Mesendoderm (in vitro differentiated cells): ENCODE measurements at regions not wholly inside any gene's neighbourhood (a gene's known extent, or its start where the extent isn't known, plus 50 kb on each side); places are given as distances from the start of the nearest gene placed in this dataset.
A peak's percentile ranks its signal among the peaks of the same experiment; 100 is the strongest.

Source experiments
- DNase-seq: peaks from one replicate; pipeline ENCODE4 v3.0.0; 2013
- H2AK5ac ChIP-seq: 2 replicates; pipeline ENCODE4 v1.6.1; 2013; ENCODE audit warnings: low read length, inconsistent platforms
- H2BK120ac ChIP-seq: 2 replicates; pipeline ENCODE4 v1.6.1; 2013; ENCODE audit warnings: low read depth, mild to moderate bottlenecking, low read length, moderate library complexity, mixed read lengths
- H2BK15ac ChIP-seq: replicated peaks from 2 replicates; pipeline ENCODE4 v1.6.1; 2013; ENCODE audit warnings: low read depth, mild to moderate bottlenecking, moderate library complexity
- H2BK5ac ChIP-seq: 2 replicates; pipeline ENCODE4 v1.6.1; 2013; ENCODE audit warnings: low read length, inconsistent platforms
- H3K18ac ChIP-seq: 2 replicates; pipeline ENCODE4 v1.6.1; 2013; ENCODE audit warnings: mild to moderate bottlenecking, low read length, mixed read lengths
- H3K23ac ChIP-seq: one replicate; pipeline ENCODE4 v1.6.1; 2013; ENCODE audit warnings: low read length
- H3K27ac ChIP-seq: 2 replicates; pipeline ENCODE4 v1.5.1; 2013; ENCODE audit warnings: low read depth, mild to moderate bottlenecking, inconsistent platforms, low read length, moderate library complexity
- H3K27me3 ChIP-seq: 2 replicates; pipeline ENCODE4 v1.6.1; 2013; ENCODE audit warnings: low read length, control low read depth, mild to moderate bottlenecking, inconsistent platforms; ENCODE audit not compliant: insufficient read depth, poor library complexity
- H3K36me3 ChIP-seq: 2 replicates; pipeline ENCODE4 v1.6.1; 2013; ENCODE audit warnings: low read length, inconsistent platforms; ENCODE audit not compliant: control insufficient read depth, insufficient read depth
- H3K4ac ChIP-seq: one replicate; pipeline ENCODE4 v1.6.1; 2013; ENCODE audit warnings: low read depth, mild to moderate bottlenecking, low read length, moderate library complexity
- H3K4me1 ChIP-seq: 2 replicates; pipeline ENCODE4 v1.6.1; 2013; ENCODE audit warnings: low read depth, low read length, inconsistent platforms; ENCODE audit not compliant: control insufficient read depth
- H3K4me2 ChIP-seq: 2 replicates; pipeline ENCODE4 v1.6.1; 2013; ENCODE audit warnings: low read length
- H3K4me3 ChIP-seq: 2 replicates; pipeline ENCODE4 v1.5.1; 2013; ENCODE audit warnings: mild to moderate bottlenecking, low read length
- H3K56ac ChIP-seq: one replicate; pipeline ENCODE4 v1.6.1; 2013; ENCODE audit warnings: low read length
- H3K79me1 ChIP-seq: 2 replicates; pipeline ENCODE4 v1.6.1; 2013; ENCODE audit warnings: low read length, inconsistent platforms
- H3K79me2 ChIP-seq: 2 replicates; pipeline ENCODE4 v1.6.1; 2013; ENCODE audit warnings: mild to moderate bottlenecking, low read length; ENCODE audit not compliant: control insufficient read depth, insufficient read depth
- H3K9ac ChIP-seq: 2 replicates; pipeline ENCODE4 v1.6.1; 2013; ENCODE audit warnings: low read length, inconsistent platforms
- H4K5ac ChIP-seq: one replicate; pipeline ENCODE4 v1.6.1; 2013; ENCODE audit warnings: low read length
- H4K8ac ChIP-seq: one replicate; pipeline ENCODE4 v1.6.1; 2013; ENCODE audit warnings: low read depth, mild to moderate bottlenecking, control low read depth, low read length, moderate library complexity
- WGBS: extraction: QIAGEN DNeasy Blood & Tissue Kit; methylation state at CpG from one replicate; pipeline ENCODE4 v1.1.7; 2013; ENCODE audit warnings: low lambda C conversion rate, missing lambda C conversion rate; ENCODE audit not compliant: insufficient coverage; ENCODE audit errors: extremely low coverage; 5-methylcytosine and 5-hydroxymethylcytosine counted together

- no peaks in the 10 kb centered on the region for H3K79me1 ChIP-seq
- no peak overlapping the region for H2BK120ac ChIP-seq
- H2AK5ac ChIP-seq, result no peak overlapping the region
- WGBS, result no CpG with 5 or more reads among the region's 3 CpGs
- no peak overlapping the region for H3K18ac ChIP-seq
- no peaks in the 10 kb centered on the region for H3K27me3 ChIP-seq
- no peak overlapping the region for H2BK15ac ChIP-seq
- no peak for DNase-seq
- no peak overlapping the region for H3K4me3 ChIP-seq
- no peak overlapping the region for H3K4ac ChIP-seq
- no peak overlapping the region for H4K5ac ChIP-seq
- H3K79me2 ChIP-seq, result no peaks in the 10 kb centered on the region
- H3K36me3 ChIP-seq, result no peaks in the 10 kb centered on the region
- H3K27ac ChIP-seq, result no peak overlapping the region
- no peaks in the 10 kb centered on the region for H3K4me1 ChIP-seq
- H3K56ac ChIP-seq, result no peak overlapping the region
- H3K9ac ChIP-seq, result no peak overlapping the region
- H3K23ac ChIP-seq, result no peak overlapping the region
- H3K4me2 ChIP-seq, result no peak overlapping the region
- no peak overlapping the region for H2BK5ac ChIP-seq
- no peak overlapping the region for H4K8ac ChIP-seq
Observed at GRCh38 chr12:58651850-58652249, 268.5 kb downstream of the LRIG3 start.

GRCh38 chr12:58654021-58654420 is 266.3 kb downstream of the LRIG3 start:
- Histone ChIP-seq H3K79me1 (no peaks in the 10 kb centered on the region), H2BK120ac (no peak overlapping the region), H3K4me1 (no peaks in the 10 kb centered on the region), H3K4me3 (no peak overlapping the region), H3K4me2 (no peak overlapping the region), H3K27ac (no peak overlapping the region), H3K4ac (no peak overlapping the region), H3K36me3 (no peaks in the 10 kb centered on the region), H2AK5ac (no peak overlapping the region), H3K18ac (no peak overlapping the region), H2BK15ac (no peak overlapping the region), H3K23ac (no peak overlapping the region), H3K9ac (no peak overlapping the region), H3K27me3 (no peaks in the 10 kb centered on the region), H3K79me2 (no peaks in the 10 kb centered on the region), H3K56ac (no peak overlapping the region), H4K8ac (no peak overlapping the region), H2BK5ac (no peak overlapping the region), H4K5ac (no peak overlapping the region)
- DNase-seq, result no peak
- WGBS, result no CpG with 5 or more reads among the region's 2 CpGs

- Histone ChIP-seq H3K4me2 (no peak overlapping the region), H3K18ac (no peak overlapping the region), H3K79me1 (no peaks in the 10 kb centered on the region), H3K4me1 (no peaks in the 10 kb centered on the region), H3K23ac (no peak overlapping the region), H3K36me3 (no peaks in the 10 kb centered on the region), H2BK5ac (no peak overlapping the region), H3K27ac (no peak overlapping the region), H3K79me2 (no peaks in the 10 kb centered on the region), H3K9ac (no peak overlapping the region), H3K56ac (no peak overlapping the region), H3K4ac (no peak overlapping the region), H2BK120ac (no peak overlapping the region), H4K8ac (no peak overlapping the region), H2AK5ac (no peak overlapping the region), H2BK15ac (no peak overlapping the region), H3K27me3 (no peaks in the 10 kb centered on the region), H3K4me3 (no peak overlapping the region), H4K5ac (no peak overlapping the region)
- WGBS, result no CpG with 5 or more reads among the region's 6 CpGs
- no peak for DNase-seq
Observed at GRCh38 chr12:58655375-58655774, 264.9 kb downstream of the LRIG3 start.

- H2BK5ac ChIP-seq, result no peak overlapping the region
- no CpG with 5 or more reads among the region's 3 CpGs for WGBS
Observed at GRCh38 chr12:58656254-58657009, 263.9 kb downstream of the LRIG3 start.

GRCh38 chr12:58657190-58657589 is 263.1 kb downstream of the LRIG3 start:
- Histone ChIP-seq H3K27me3 (no peaks in the 10 kb centered on the region), H3K56ac (no peak overlapping the region), H3K4me3 (no peak overlapping the region), H4K8ac (no peak overlapping the region), H3K79me1 (no peaks in the 10 kb centered on the region), H3K18ac (no peak overlapping the region), H3K4me2 (no peak overlapping the region), H3K23ac (no peak overlapping the region), H3K27ac (no peak overlapping the region), H3K9ac (no peak overlapping the region), H4K5ac (no peak overlapping the region), H3K79me2 (no peaks in the 10 kb centered on the region), H2BK120ac (no peak overlapping the region), H3K36me3 (no peaks in the 10 kb centered on the region), H3K4ac (no peak overlapping the region), H2BK15ac (no peak overlapping the region), H2BK5ac (no peak overlapping the region), H2AK5ac (no peak overlapping the region), H3K4me1 (no peaks in the 10 kb centered on the region)
- WGBS, result no CpG with 5 or more reads among the region's 1 CpG
- DNase-seq, result no peak

More at GRCh38 chr12:58656254-58657009, 263.9 kb downstream of the LRIG3 start:
- Histone ChIP-seq H3K4me2 (no peak overlapping the region), H3K4ac (no peak overlapping the region), H3K23ac (no peak overlapping the region), H3K36me3 (no peaks in the 10 kb centered on the region), H3K18ac (no peak overlapping the region), H2BK15ac (no peak overlapping the region), H3K4me3 (no peak overlapping the region), H4K5ac (no peak overlapping the region), H2AK5ac (no peak overlapping the region), H3K56ac (no peak overlapping the region), H3K79me1 (no peaks in the 10 kb centered on the region), H3K4me1 (no peaks in the 10 kb centered on the region), H3K79me2 (no peaks in the 10 kb centered on the region), H2BK120ac (no peak overlapping the region), H3K27ac (no peak overlapping the region), H3K27me3 (no peaks in the 10 kb centered on the region), H3K9ac (no peak overlapping the region), H4K8ac (no peak overlapping the region)
- DNase-seq, result no peak

- no peak overlapping the region for H3K4ac ChIP-seq
- H2AK5ac ChIP-seq, result no peak overlapping the region
- H3K79me1 ChIP-seq, result no peaks in the 10 kb centered on the region
- no peak overlapping the region for H3K56ac ChIP-seq
- H2BK15ac ChIP-seq, result no peak overlapping the region
- H3K27ac ChIP-seq, result no peak overlapping the region
- no peak overlapping the region for H4K5ac ChIP-seq
- H3K79me2 ChIP-seq, result no peaks in the 10 kb centered on the region
- WGBS, result no CpG with 5 or more reads among the region's 2 CpGs
- H3K4me2 ChIP-seq, result no peak overlapping the region
- no peaks in the 10 kb centered on the region for H3K4me1 ChIP-seq
- H3K18ac ChIP-seq, result no peak overlapping the region
- no peaks in the 10 kb centered on the region for H3K27me3 ChIP-seq
- no peaks in the 10 kb centered on the region for H3K36me3 ChIP-seq
- DNase-seq, result peak; percentile 14
- H2BK5ac ChIP-seq, result no peak overlapping the region
- H3K4me3 ChIP-seq, result no peak overlapping the region
- H4K8ac ChIP-seq, result no peak overlapping the region
- H2BK120ac ChIP-seq, result no peak overlapping the region
- H3K9ac ChIP-seq, result no peak overlapping the region
- H3K23ac ChIP-seq, result no peak overlapping the region
Observed at GRCh38 chr12:58665375-58665774, 254.9 kb downstream of the LRIG3 start.
